HFF-Myc (cell line): ENCODE measurements at regions not wholly inside any gene's neighbourhood (a gene's known extent, or its start where the extent isn't known, plus 50 kb on each side); places are given as distances from the start of the nearest gene placed in this dataset.

Source experiments
- DNase-seq: peaks from one replicate; pipeline ENCODE4 v3.0.0-alpha.2; 2011; ENCODE audit warnings: low read depth; ENCODE audit errors: extremely low read depth
- H3K4me3 ChIP-seq: replicated peaks from 2 replicates; pipeline ENCODE4 v1.5.1; 2011; ENCODE audit warnings: low read depth, mild to moderate bottlenecking, control low read depth, low read length
- CTCF ChIP-seq: IDR thresholded peaks from 2 replicates; pipeline ENCODE4 v1.5.1; 2012; ENCODE audit warnings: mild to moderate bottlenecking, low read depth, low read length, control low read depth; ENCODE audit errors: missing control alignments

GRCh38 chr6:14274016-14274415 is 156.4 kb downstream of the CD83 start:
- no peak for DNase-seq
- no peak for TF ChIP-seq CTCF

GRCh38 chr6:14274546-14275492 is 157.2 kb downstream of the CD83 start:
- H3K4me3 ChIP-seq = no peak overlapping the region
- no peak for DNase-seq
- no peak for TF ChIP-seq CTCF

More at GRCh38 chr6:14274016-14274415, 156.4 kb downstream of the CD83 start:
- H3K4me3 ChIP-seq = no peak overlapping the region

- no peak overlapping the region for H3K4me3 ChIP-seq
- DNase-seq = no peak
- no peak for TF ChIP-seq CTCF
These were observed 157.9 kb downstream of the CD83 start for GRCh38 chr6:14275493-14275851.

GRCh38 chr6:14276071-14276470 is 158.5 kb downstream of the CD83 start:
- H3K4me3 ChIP-seq = no peak overlapping the region
- DNase-seq = no peak
- no peak for TF ChIP-seq CTCF

GRCh38 chr6:14276667-14277404 is 159.3 kb downstream of the CD83 start:
- TF ChIP-seq CTCF = no peak
- DNase-seq = no peak
- no peak overlapping the region for H3K4me3 ChIP-seq

- no peak for TF ChIP-seq CTCF
- H3K4me3 ChIP-seq = no peak overlapping the region
These were observed 159.9 kb downstream of the CD83 start for GRCh38 chr6:14277405-14277930.

More at GRCh38 chr6:14277405-14277930, 159.9 kb downstream of the CD83 start:
- DNase-seq = no peak
